HEK293 (cell line): ENCODE measurements at regions not wholly inside any gene's neighbourhood (a gene's known extent, or its start where the extent isn't known, plus 50 kb on each side); places are given as distances from the start of the nearest gene placed in this dataset.

Experiments used
- CTCF ChIA-PET: fragments of 350-600 bp; formaldehyde crosslinking; extraction: SDS; loops from one replicate; lab custom pipeline; 2021; ENCODE audit warnings: antibody characterized with exemption; lab: Yijun Ruan, JAX
- POLR2A ChIA-PET: fragments of 300-600 bp; formaldehyde crosslinking; extraction: SDS; loops from one replicate; lab custom pipeline; 2020; ENCODE audit warnings: antibody characterized with exemption, inconsistent platforms; lab: Yijun Ruan, JAX
- H3K27ac ChIP-seq: fragments of 200-500 bp; sonication (Bioruptor generic); 2 replicates; pipeline ENCODE4 v1.5.1; 2014; ENCODE audit warnings: low read depth, low read length, control low read depth, inconsistent platforms; ENCODE audit errors: extremely low read depth
- H3K36me3 ChIP-seq, 2 experiments: fragments of 200-500 bp in 1 of 2; sonication (Bioruptor generic) in 1 of 2; 1 replicate in 1 of 2; 2 replicates in 1 of 2; pipeline ENCODE4 v1.5.1; 2014 to 2017; ENCODE audit warnings: inconsistent platforms in 2 of 2, low read length in 2 of 2; ENCODE audit not compliant: control insufficient read depth in 2 of 2, insufficient read depth in 1 of 2
- H3K4me1 ChIP-seq: fragments of 200-500 bp; sonication (Bioruptor generic); 2 replicates; pipeline ENCODE4 v1.5.1; 2014; ENCODE audit warnings: mild to moderate bottlenecking, low read length, inconsistent platforms; ENCODE audit not compliant: control insufficient read depth, insufficient read depth
- H3K4me3 ChIP-seq: 2 replicates; pipeline ENCODE4 v1.5.1; 2011; ENCODE audit warnings: low read depth, mild to moderate bottlenecking, control low read depth, low read length, moderate library complexity
- H3K9me3 ChIP-seq: fragments of 200-500 bp; sonication (Bioruptor generic); 2 replicates; pipeline ENCODE4 v1.5.1; 2014; ENCODE audit warnings: low read depth, low read length, inconsistent platforms; ENCODE audit not compliant: control insufficient read depth, insufficient read depth
- GFI1B ChIP-seq: fragments of 450-650 bp; formaldehyde crosslinking; IDR thresholded peaks from 2 replicates; pipeline ENCODE4 v1.5.1; 2016; ENCODE audit warnings: missing biosample characterization, missing genetic modification characterization
- KLF8 ChIP-seq: fragments of 450-650 bp; formaldehyde crosslinking; IDR thresholded peaks from 2 replicates; pipeline ENCODE4 v1.5.1; 2016; ENCODE audit warnings: missing biosample characterization, missing genetic modification characterization
- OVOL3 ChIP-seq: fragments of 450-650 bp; formaldehyde crosslinking; IDR thresholded peaks from 2 replicates; pipeline ENCODE4 v1.5.1; 2016; ENCODE audit warnings: missing biosample characterization, missing genetic modification characterization
- ZBTB20 ChIP-seq: fragments of 450-650 bp; formaldehyde crosslinking; IDR thresholded peaks from 2 replicates; pipeline ENCODE4 v1.5.1; 2016; ENCODE audit warnings: missing biosample characterization, missing genetic modification characterization
- ZFP3 ChIP-seq: fragments of 450-650 bp; formaldehyde crosslinking; IDR thresholded peaks from 2 replicates; pipeline ENCODE4 v1.5.1; 2016; ENCODE audit warnings: low read depth, missing biosample characterization, missing genetic modification characterization
- ZFP69B ChIP-seq: fragments of 450-650 bp; formaldehyde crosslinking; IDR thresholded peaks from 2 replicates; pipeline ENCODE4 v1.5.1; 2016; ENCODE audit warnings: missing biosample characterization, missing genetic modification characterization
- ZNF140 ChIP-seq: fragments of 450-650 bp; formaldehyde crosslinking; IDR thresholded peaks from 2 replicates; pipeline ENCODE4 v1.5.1; 2016; ENCODE audit warnings: missing biosample characterization, missing genetic modification characterization
- ZNF223 ChIP-seq: fragments of 450-650 bp; formaldehyde crosslinking; IDR thresholded peaks from 2 replicates; pipeline ENCODE4 v1.5.1; 2016; ENCODE audit warnings: missing biosample characterization, missing genetic modification characterization
- ZNF311 ChIP-seq: fragments of 450-650 bp; formaldehyde crosslinking; IDR thresholded peaks from 2 replicates; pipeline ENCODE4 v1.5.1; 2017; ENCODE audit warnings: missing biosample characterization, missing genetic modification characterization, borderline replicate concordance
- ZNF354C ChIP-seq: fragments of 450-650 bp; formaldehyde crosslinking; IDR thresholded peaks from 2 replicates; pipeline ENCODE4 v1.5.1; 2016; ENCODE audit warnings: missing biosample characterization, missing genetic modification characterization, low read depth, borderline replicate concordance
- ZNF391 ChIP-seq: fragments of 450-650 bp; formaldehyde crosslinking; IDR thresholded peaks from 2 replicates; pipeline ENCODE4 v1.5.1; 2016; ENCODE audit warnings: low read depth, missing biosample characterization, missing genetic modification characterization, borderline replicate concordance
- ZNF394 ChIP-seq: fragments of 450-650 bp; formaldehyde crosslinking; IDR thresholded peaks from 2 replicates; pipeline ENCODE4 v1.5.1; 2016; ENCODE audit warnings: missing biosample characterization, missing genetic modification characterization, mild to moderate bottlenecking, moderate library complexity, borderline replicate concordance
- ZNF423 ChIP-seq: fragments of 450-650 bp; formaldehyde crosslinking; IDR thresholded peaks from 2 replicates; pipeline ENCODE4 v1.5.1; 2016; ENCODE audit warnings: missing biosample characterization, missing genetic modification characterization
- ZNF514 ChIP-seq: fragments of 450-650 bp; formaldehyde crosslinking; IDR thresholded peaks from 2 replicates; pipeline ENCODE4 v1.5.1; 2016; ENCODE audit warnings: missing biosample characterization, missing genetic modification characterization
- ZNF521 ChIP-seq: fragments of 450-650 bp; formaldehyde crosslinking; IDR thresholded peaks from 2 replicates; pipeline ENCODE4 v1.5.1; 2017; ENCODE audit warnings: missing biosample characterization, mild to moderate bottlenecking, missing genetic modification characterization
- ZNF530 ChIP-seq: fragments of 450-650 bp; formaldehyde crosslinking; IDR thresholded peaks from 2 replicates; pipeline ENCODE4 v1.5.1; 2016; ENCODE audit warnings: low read depth, missing biosample characterization, missing genetic modification characterization
- ZNF660 ChIP-seq: fragments of 450-650 bp; IDR thresholded peaks from 2 replicates; pipeline ENCODE4 v1.5.1; 2018; ENCODE audit warnings: missing biosample characterization, mild to moderate bottlenecking, missing genetic modification characterization
- ZNF768 ChIP-seq: fragments of 450-650 bp; formaldehyde crosslinking; IDR thresholded peaks from 2 replicates; pipeline ENCODE4 v1.5.1; 2018; ENCODE audit warnings: missing biosample characterization, mild to moderate bottlenecking, missing genetic modification characterization
- ZNF830 ChIP-seq: fragments of 450-650 bp; IDR thresholded peaks from 2 replicates; pipeline ENCODE4 v1.5.0; 2018; ENCODE audit warnings: missing biosample characterization, missing genetic modification characterization, low read depth, mild to moderate bottlenecking, moderate library complexity
- TF ChIP-seq, protein P1 (sequence below): fragments of 450-650 bp; formaldehyde crosslinking; IDR thresholded peaks from 2 replicates; pipeline ENCODE4 v1.5.1; 2017; ENCODE audit warnings: missing biosample characterization, missing genetic modification characterization
- TF ChIP-seq, protein P2 (sequence below): fragments of 450-650 bp; formaldehyde crosslinking; IDR thresholded peaks from 2 replicates; pipeline ENCODE4 v1.5.1; 2016; ENCODE audit warnings: missing biosample characterization, missing genetic modification characterization
- TF ChIP-seq, protein P3 (sequence below): fragments of 450-650 bp; formaldehyde crosslinking; IDR thresholded peaks from 2 replicates; pipeline ENCODE4 v1.5.1; 2016; ENCODE audit warnings: missing biosample characterization, missing genetic modification characterization
- TF ChIP-seq, protein P4 (sequence below): fragments of 450-650 bp; formaldehyde crosslinking; IDR thresholded peaks from 2 replicates; pipeline ENCODE4 v1.5.1; 2016; ENCODE audit warnings: missing biosample characterization, missing genetic modification characterization, low read depth
- TF ChIP-seq, protein P5 (sequence below): fragments of 450-650 bp; formaldehyde crosslinking; IDR thresholded peaks from 2 replicates; pipeline ENCODE4; 2016; ENCODE audit warnings: missing biosample characterization, missing genetic modification characterization
- TF ChIP-seq, protein P6 (sequence below): fragments of 450-650 bp; formaldehyde crosslinking; IDR thresholded peaks from 2 replicates; pipeline ENCODE4 v1.5.1; 2016; ENCODE audit warnings: missing biosample characterization, missing genetic modification characterization

DNA sequence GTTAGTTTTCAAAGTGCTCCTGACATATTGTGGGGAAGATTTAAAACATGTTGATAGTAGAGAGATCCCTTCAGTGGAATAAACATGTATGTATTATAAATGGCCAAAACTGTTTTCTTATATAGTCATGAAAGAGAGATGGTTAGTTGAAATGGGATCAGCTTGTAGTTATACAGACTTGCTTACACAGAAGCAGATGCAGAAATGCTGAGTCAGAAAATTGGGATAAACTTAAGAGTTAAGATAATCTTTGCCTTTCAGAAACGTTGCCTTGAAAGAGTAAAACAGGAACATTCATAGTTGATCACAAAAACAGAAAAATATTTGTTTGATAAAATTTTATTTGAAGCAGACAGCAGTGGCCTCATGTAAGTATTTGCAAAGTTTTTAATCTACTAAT, 433.2 kb upstream of the BCHE start (continued):
- TF ChIP-seq, protein P1, sequence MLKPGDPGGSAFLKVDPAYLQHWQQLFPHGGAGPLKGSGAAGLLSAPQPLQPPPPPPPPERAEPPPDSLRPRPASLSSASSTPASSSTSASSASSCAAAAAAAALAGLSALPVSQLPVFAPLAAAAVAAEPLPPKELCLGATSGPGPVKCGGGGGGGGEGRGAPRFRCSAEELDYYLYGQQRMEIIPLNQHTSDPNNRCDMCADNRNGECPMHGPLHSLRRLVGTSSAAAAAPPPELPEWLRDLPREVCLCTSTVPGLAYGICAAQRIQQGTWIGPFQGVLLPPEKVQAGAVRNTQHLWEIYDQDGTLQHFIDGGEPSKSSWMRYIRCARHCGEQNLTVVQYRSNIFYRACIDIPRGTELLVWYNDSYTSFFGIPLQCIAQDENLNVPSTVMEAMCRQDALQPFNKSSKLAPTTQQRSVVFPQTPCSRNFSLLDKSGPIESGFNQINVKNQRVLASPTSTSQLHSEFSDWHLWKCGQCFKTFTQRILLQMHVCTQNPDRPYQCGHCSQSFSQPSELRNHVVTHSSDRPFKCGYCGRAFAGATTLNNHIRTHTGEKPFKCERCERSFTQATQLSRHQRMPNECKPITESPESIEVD (tag by site-specific recombination), result no peak
- TF ChIP-seq ZNF223 (tag by site-specific recombination) (no peak), ZNF394 (no peak), ZNF311 (no peak), ZNF514 (no peak), ZNF830 (no peak), ZFP69B (tag by site-specific recombination) (no peak)
- TF ChIP-seq, protein P2, sequence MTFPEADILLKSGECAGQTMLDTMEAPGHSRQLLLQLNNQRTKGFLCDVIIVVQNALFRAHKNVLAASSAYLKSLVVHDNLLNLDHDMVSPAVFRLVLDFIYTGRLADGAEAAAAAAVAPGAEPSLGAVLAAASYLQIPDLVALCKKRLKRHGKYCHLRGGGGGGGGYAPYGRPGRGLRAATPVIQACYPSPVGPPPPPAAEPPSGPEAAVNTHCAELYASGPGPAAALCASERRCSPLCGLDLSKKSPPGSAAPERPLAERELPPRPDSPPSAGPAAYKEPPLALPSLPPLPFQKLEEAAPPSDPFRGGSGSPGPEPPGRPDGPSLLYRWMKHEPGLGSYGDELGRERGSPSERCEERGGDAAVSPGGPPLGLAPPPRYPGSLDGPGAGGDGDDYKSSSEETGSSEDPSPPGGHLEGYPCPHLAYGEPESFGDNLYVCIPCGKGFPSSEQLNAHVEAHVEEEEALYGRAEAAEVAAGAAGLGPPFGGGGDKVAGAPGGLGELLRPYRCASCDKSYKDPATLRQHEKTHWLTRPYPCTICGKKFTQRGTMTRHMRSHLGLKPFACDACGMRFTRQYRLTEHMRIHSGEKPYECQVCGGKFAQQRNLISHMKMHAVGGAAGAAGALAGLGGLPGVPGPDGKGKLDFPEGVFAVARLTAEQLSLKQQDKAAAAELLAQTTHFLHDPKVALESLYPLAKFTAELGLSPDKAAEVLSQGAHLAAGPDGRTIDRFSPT (tag by site-specific recombination), result no peak
- TF ChIP-seq, protein P3, sequence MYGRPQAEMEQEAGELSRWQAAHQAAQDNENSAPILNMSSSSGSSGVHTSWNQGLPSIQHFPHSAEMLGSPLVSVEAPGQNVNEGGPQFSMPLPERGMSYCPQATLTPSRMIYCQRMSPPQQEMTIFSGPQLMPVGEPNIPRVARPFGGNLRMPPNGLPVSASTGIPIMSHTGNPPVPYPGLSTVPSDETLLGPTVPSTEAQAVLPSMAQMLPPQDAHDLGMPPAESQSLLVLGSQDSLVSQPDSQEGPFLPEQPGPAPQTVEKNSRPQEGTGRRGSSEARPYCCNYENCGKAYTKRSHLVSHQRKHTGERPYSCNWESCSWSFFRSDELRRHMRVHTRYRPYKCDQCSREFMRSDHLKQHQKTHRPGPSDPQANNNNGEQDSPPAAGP (tag by site-specific recombination), result no peak

DNA sequence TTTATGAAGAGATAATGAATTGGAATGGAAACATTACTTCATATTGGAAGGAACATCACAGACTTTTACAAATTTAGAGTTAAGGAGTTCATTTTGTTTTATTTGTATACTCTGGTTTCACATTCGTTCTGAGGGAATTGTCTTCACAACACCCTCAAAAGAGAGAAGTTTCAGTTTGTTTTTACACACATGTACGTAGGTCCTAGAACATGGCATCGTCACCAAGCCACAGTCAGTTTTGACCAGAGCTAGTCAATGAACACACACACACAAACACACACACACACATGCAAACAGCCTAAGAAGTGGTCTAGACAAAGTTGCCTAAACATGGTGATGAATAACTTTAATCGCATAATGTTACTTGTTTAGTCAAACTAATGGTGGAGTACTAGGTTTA, 427.9 kb upstream of the BCHE start:
- Histone ChIP-seq H3K36me3 (no peaks in the 10 kb centered on the region), H3K4me3 (no peak overlapping the region), H3K9me3 (no peaks in the 10 kb centered on the region), H3K27ac (no peak overlapping the region), H3K4me1 (no peaks in the 10 kb centered on the region)
- no peak for TF ChIP-seq ZNF768 (tag by site-specific recombination)
- TF ChIP-seq ZBTB20 (tag by site-specific recombination), result no peak
- no peak for TF ChIP-seq ZNF423
- TF ChIP-seq, protein P4, sequence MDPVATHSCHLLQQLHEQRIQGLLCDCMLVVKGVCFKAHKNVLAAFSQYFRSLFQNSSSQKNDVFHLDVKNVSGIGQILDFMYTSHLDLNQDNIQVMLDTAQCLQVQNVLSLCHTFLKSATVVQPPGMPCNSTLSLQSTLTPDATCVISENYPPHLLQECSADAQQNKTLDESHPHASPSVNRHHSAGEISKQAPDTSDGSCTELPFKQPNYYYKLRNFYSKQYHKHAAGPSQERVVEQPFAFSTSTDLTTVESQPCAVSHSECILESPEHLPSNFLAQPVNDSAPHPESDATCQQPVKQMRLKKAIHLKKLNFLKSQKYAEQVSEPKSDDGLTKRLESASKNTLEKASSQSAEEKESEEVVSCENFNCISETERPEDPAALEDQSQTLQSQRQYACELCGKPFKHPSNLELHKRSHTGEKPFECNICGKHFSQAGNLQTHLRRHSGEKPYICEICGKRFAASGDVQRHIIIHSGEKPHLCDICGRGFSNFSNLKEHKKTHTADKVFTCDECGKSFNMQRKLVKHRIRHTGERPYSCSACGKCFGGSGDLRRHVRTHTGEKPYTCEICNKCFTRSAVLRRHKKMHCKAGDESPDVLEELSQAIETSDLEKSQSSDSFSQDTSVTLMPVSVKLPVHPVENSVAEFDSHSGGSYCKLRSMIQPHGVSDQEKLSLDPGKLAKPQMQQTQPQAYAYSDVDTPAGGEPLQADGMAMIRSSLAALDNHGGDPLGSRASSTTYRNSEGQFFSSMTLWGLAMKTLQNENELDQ (tag by site-specific recombination), result no peak
- TF ChIP-seq, protein P5, sequence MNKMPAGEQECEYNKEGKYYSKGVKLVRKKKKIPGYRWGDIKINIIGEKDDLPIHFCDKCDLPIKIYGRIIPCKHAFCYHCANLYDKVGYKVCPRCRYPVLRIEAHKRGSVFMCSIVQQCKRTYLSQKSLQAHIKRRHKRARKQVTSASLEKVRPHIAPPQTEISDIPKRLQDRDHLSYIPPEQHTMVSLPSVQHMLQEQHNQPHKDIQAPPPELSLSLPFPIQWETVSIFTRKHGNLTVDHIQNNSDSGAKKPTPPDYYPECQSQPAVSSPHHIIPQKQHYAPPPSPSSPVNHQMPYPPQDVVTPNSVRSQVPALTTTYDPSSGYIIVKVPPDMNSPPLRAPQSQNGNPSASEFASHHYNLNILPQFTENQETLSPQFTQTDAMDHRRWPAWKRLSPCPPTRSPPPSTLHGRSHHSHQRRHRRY (tag by site-specific recombination), result no peak
- no peak for TF ChIP-seq OVOL3 (tag by site-specific recombination)
- TF ChIP-seq ZNF354C (tag by site-specific recombination), result no peak
- TF ChIP-seq, protein P6, sequence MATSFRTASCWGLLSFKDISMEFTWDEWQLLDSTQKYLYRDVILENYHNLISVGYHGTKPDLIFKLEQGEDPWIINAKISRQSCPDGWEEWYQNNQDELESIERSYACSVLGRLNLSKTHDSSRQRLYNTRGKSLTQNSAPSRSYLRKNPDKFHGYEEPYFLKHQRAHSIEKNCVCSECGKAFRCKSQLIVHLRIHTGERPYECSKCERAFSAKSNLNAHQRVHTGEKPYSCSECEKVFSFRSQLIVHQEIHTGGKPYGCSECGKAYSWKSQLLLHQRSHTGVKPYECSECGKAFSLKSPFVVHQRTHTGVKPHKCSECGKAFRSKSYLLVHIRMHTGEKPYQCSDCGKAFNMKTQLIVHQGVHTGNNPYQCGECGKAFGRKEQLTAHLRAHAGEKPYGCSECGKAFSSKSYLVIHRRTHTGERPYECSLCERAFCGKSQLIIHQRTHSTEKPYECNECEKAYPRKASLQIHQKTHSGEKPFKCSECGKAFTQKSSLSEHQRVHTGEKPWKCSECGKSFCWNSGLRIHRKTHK (tag by site-specific recombination), result no peak
- no peak for TF ChIP-seq ZNF394
- no peak for TF ChIP-seq ZNF521 (tag by site-specific recombination)
- no peak for TF ChIP-seq ZFP3
- TF ChIP-seq ZNF140, result no peak
- TF ChIP-seq ZNF660 (tag by site-specific recombination), result no peak
- TF ChIP-seq KLF8 (tag by site-specific recombination), result no peak
- TF ChIP-seq GFI1B (tag by site-specific recombination), result no peak
- TF ChIP-seq ZNF391 (tag by site-specific recombination), result no peak
- no peak for TF ChIP-seq ZNF530 (tag by site-specific recombination)
- CTCF ChIA-PET, result no interaction called here
- POLR2A ChIA-PET, result no interaction called here
